H1 (cell line): ENCODE measurements at regions not wholly inside any gene's neighbourhood (a gene's known extent, or its start where the extent isn't known, plus 50 kb on each side); places are given as distances from the start of the nearest gene placed in this dataset.

Experiments
- CBX5 ChIP-seq: fragments of 300-800, 300-1000 bp; sonication (generic); IDR thresholded peaks from 2 replicates; pipeline ENCODE4 v1.7.1; 2016; ENCODE audit warnings: antibody characterized with exemption, low read length, low read depth
- EZH2 ChIP-seq: fragments of 200-600 bp; sonication (generic); IDR thresholded peaks from 2 replicates; pipeline ENCODE4 v1.7.1; 2012; ENCODE audit warnings: low read depth, mild to moderate bottlenecking, moderate library complexity, low read length, inconsistent platforms; ENCODE audit not compliant: severe bottlenecking
- GABPA ChIP-seq: IDR thresholded peaks from 2 replicates; pipeline ENCODE4 v1.6.1; 2011; ENCODE audit warnings: mild to moderate bottlenecking, low read length, moderate library complexity, borderline replicate concordance; ENCODE audit not compliant: insufficient read depth
- SIRT6 ChIP-seq: IDR thresholded peaks from one replicate; pipeline ENCODE4 v1.7.1; 2012; ENCODE audit warnings: low read length, inconsistent platforms
- YY1 ChIP-seq: IDR thresholded peaks from 2 replicates; pipeline ENCODE4 v1.6.1; 2011; ENCODE audit warnings: low read depth, mild to moderate bottlenecking, low read length

DNA sequence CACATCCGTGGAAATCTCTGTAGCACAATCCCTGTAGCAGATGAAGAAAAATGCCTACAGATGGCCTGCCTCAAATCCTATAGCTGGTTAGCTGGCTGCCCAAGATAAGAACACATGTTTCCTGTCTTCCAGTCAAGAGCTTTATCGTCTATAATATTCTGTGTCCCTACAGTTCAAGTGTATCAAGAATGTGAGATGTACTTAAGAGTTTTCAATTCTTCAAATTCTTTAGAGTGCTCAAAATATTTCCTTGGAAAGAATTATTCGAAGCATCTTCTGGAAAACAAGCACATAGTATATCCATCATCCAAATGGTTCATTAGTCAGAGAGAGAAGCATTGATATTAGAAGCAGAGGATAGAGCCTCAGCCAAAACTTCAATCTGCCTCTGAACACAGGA is 239.8 kb downstream of the COG6 start (continued):
- TF ChIP-seq YY1 (no peak), SIRT6 (no peak), CBX5 (no peak), GABPA (no peak), EZH2 (no peak)
